SU-DHL-6 (cell line): ENCODE measurements at regions not wholly inside any gene's neighbourhood (a gene's known extent, or its start where the extent isn't known, plus 50 kb on each side); places are given as distances from the start of the nearest gene placed in this dataset.

Experiments used
- EZH2phosphoT487 ChIP-seq: fragments of 200-600 bp; sonication (generic), shearing (Covaris generic); conservative IDR thresholded peaks from 2 replicates; pipeline ENCODE4 v1.6.1; 2018; ENCODE audit warnings: mild to moderate bottlenecking, antibody characterized with exemption, low read length, moderate library complexity, mixed read lengths
- TF ChIP-seq, protein P1 (sequence below): fragments of 200-600 bp; sonication (generic); IDR thresholded peaks from one replicate; pipeline ENCODE4 v1.5.1; 2017; ENCODE audit warnings: antibody characterized with exemption, mild to moderate bottlenecking, low read length, moderate library complexity; ENCODE audit not compliant: insufficient read depth, poor library complexity, severe bottlenecking

DNA sequence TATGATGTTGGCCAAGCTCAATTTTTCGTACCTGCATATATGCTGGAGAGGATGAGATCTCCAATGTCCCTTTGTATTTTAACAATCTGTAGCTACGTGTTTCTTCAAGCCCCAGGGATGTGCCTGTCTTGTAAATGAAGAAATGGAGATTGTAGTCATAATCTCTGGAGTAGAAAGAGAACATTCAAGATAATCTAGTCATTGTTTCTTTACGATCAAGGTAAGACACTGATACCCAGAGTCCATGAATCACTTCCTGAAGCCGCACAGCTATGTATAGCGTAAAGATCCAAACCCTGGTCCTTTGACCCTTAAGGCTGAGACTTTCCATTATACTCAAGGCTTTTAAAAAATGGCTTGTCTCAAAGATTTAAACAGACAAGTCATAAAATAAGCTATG is 205.5 kb downstream of the HS3ST3B1 start:
- TF ChIP-seq, protein P1, sequence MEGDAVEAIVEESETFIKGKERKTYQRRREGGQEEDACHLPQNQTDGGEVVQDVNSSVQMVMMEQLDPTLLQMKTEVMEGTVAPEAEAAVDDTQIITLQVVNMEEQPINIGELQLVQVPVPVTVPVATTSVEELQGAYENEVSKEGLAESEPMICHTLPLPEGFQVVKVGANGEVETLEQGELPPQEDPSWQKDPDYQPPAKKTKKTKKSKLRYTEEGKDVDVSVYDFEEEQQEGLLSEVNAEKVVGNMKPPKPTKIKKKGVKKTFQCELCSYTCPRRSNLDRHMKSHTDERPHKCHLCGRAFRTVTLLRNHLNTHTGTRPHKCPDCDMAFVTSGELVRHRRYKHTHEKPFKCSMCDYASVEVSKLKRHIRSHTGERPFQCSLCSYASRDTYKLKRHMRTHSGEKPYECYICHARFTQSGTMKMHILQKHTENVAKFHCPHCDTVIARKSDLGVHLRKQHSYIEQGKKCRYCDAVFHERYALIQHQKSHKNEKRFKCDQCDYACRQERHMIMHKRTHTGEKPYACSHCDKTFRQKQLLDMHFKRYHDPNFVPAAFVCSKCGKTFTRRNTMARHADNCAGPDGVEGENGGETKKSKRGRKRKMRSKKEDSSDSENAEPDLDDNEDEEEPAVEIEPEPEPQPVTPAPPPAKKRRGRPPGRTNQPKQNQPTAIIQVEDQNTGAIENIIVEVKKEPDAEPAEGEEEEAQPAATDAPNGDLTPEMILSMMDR: no peak
- TF ChIP-seq EZH2phosphoT487: no peak
